Activated naive CD8-positive, alpha-beta T cell treated with anti-CD3 and anti-CD28 coated beads for 36 hours (primary cell): ENCODE measurements at regions not wholly inside any gene's neighbourhood (a gene's known extent, or its start where the extent isn't known, plus 50 kb on each side); places are given as distances from the start of the nearest gene placed in this dataset.
"Not testable (repeated sequence)": the region's sequence is repeated elsewhere in the genome, so short reads cannot be mapped to it uniquely, and the experiment has no call there.

Experiments
- DNase-seq: peaks from one replicate; pipeline ENCODE4 v3.0.0; 2021
- H3K27ac Mint-ChIP-seq: one replicate; pipeline ENCODE4 v1.8.0; 2022; ENCODE audit warnings: mild to moderate bottlenecking, moderate library complexity, mixed read lengths
- H3K27me3 Mint-ChIP-seq: one replicate; pipeline ENCODE4 v1.8.0; 2022; ENCODE audit warnings: mild to moderate bottlenecking, mixed read lengths
- H3K36me3 Mint-ChIP-seq: one replicate; pipeline ENCODE4 v1.8.0; 2021; ENCODE audit warnings: mild to moderate bottlenecking, mixed read lengths
- H3K4me1 Mint-ChIP-seq: one replicate; pipeline ENCODE4 v1.8.0; 2021; ENCODE audit warnings: mixed read lengths
- H3K4me3 Mint-ChIP-seq: one replicate; pipeline ENCODE4 v1.8.0; 2022; ENCODE audit warnings: mild to moderate bottlenecking, moderate library complexity, mixed read lengths
- H3K9me3 Mint-ChIP-seq: one replicate; pipeline ENCODE4 v1.8.0; 2022; ENCODE audit warnings: mixed read lengths

GRCh38 chr16:63760246-63760645 lies 1361.6 kb downstream of the CDH11 start:
- DNase-seq, H3K4me3 Mint-ChIP-seq, H3K4me1 Mint-ChIP-seq, H3K27me3 Mint-ChIP-seq, H3K36me3 Mint-ChIP-seq, H3K27ac Mint-ChIP-seq: not testable (repeated sequence)
- H3K9me3 Mint-ChIP-seq: peaks cover 24% of the 10 kb centered on the region

DNA sequence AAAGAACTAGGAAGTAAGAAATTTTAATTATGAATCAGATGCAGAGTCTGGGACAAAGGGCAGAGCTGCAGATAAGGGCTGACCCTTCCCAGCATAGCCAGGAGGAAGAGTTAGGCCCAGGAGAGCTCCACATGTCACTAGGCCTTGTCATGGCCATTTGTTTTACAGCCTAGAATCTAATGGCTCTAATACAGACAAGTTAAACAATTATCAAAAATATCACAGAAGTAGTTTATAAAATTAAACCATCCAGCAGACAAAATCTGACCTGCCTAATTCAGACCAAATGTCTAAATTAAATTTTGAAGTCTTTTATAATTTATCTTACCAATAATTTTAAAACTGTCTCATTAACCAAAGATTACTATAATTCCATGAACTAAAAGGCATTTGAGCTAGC lies 1369.5 kb downstream of the CDH11 start:
- Mint-ChIP-seq H3K36me3 (no peaks in the 10 kb centered on the region), H3K4me1 (no peaks in the 10 kb centered on the region)

GRCh38 chr16:63749276-63749675 lies 1372.6 kb downstream of the CDH11 start:
- DNase-seq: no peak
- Mint-ChIP-seq H3K27me3 (no peaks in the 10 kb centered on the region), H3K4me1 (no peaks in the 10 kb centered on the region), H3K4me3 (no peak overlapping the region), H3K27ac (no peak overlapping the region), H3K36me3 (no peaks in the 10 kb centered on the region), H3K9me3 (peaks cover 15% of the 10 kb centered on the region)

More for the DNA sequence above, 1369.5 kb downstream of the CDH11 start:
- Mint-ChIP-seq H3K4me3 (no peak overlapping the region), H3K27me3 (no peaks in the 10 kb centered on the region), H3K27ac (no peak overlapping the region), H3K9me3 (peaks cover 19% of the 10 kb centered on the region)
- no peak for DNase-seq

GRCh38 chr16:63745456-63745855 lies 1376.4 kb downstream of the CDH11 start:
- no peak overlapping the region for H3K27ac Mint-ChIP-seq
- H3K27me3 Mint-ChIP-seq: no peaks in the 10 kb centered on the region
- H3K4me3 Mint-ChIP-seq: no peak overlapping the region
- H3K4me1 Mint-ChIP-seq: no peaks in the 10 kb centered on the region
- peaks cover 17% of the 10 kb centered on the region for H3K9me3 Mint-ChIP-seq
- no peak for DNase-seq
- no peaks in the 10 kb centered on the region for H3K36me3 Mint-ChIP-seq

GRCh38 chr16:63744077-63744874 lies 1377.6 kb downstream of the CDH11 start:
- DNase-seq: no peak
- no peaks in the 10 kb centered on the region for H3K36me3 Mint-ChIP-seq
- no peaks in the 10 kb centered on the region for H3K4me1 Mint-ChIP-seq
- H3K27ac Mint-ChIP-seq: no peak overlapping the region
- H3K4me3 Mint-ChIP-seq: no peak overlapping the region
- no peaks in the 10 kb centered on the region for H3K27me3 Mint-ChIP-seq
- peaks cover 18% of the 10 kb centered on the region for H3K9me3 Mint-ChIP-seq

DNA sequence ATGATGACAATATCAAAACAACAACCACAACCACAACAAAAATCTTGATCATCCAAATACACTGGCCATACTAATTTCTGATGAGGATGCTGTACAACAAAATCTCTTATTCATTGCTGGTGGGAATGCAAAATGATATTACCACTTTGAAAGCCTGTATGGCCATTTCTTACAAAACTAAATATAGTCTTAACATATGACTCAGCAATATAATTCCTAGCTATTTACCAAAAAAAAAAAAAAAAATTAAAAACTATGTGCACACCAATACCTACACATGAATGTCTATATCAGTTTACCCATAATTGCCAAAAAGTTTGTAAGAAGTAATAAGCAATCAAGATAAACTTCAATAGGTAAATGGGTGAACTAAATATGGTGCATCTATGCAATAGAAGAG lies 1379.7 kb downstream of the CDH11 start:
- Mint-ChIP-seq H3K4me3 (no peak overlapping the region), H3K4me1 (no peaks in the 10 kb centered on the region), H3K27ac (no peak overlapping the region), H3K36me3 (no peaks in the 10 kb centered on the region), H3K27me3 (no peaks in the 10 kb centered on the region), H3K9me3 (peaks cover 16% of the 10 kb centered on the region)
- DNase-seq: no peak

GRCh38 chr16:63737633-63738032 lies 1384.2 kb downstream of the CDH11 start:
- no peak overlapping the region for H3K4me3 Mint-ChIP-seq
- no peaks in the 10 kb centered on the region for H3K27me3 Mint-ChIP-seq
- H3K36me3 Mint-ChIP-seq: no peaks in the 10 kb centered on the region
- no peaks in the 10 kb centered on the region for H3K4me1 Mint-ChIP-seq
- H3K9me3 Mint-ChIP-seq: peaks cover 11% of the 10 kb centered on the region
- H3K27ac Mint-ChIP-seq: no peak overlapping the region
- no peak for DNase-seq

- Mint-ChIP-seq H3K36me3 (no peaks in the 10 kb centered on the region), H3K9me3 (peaks cover 8% of the 10 kb centered on the region), H3K4me3 (no peak overlapping the region), H3K4me1 (no peaks in the 10 kb centered on the region), H3K27me3 (no peaks in the 10 kb centered on the region), H3K27ac (no peak overlapping the region)
- DNase-seq: no peak
Measured at GRCh38 chr16:63735456-63735855, 1386.4 kb downstream of the CDH11 start.

GRCh38 chr16:63720848-63721247 lies 1401.0 kb downstream of the CDH11 start:
- Mint-ChIP-seq H3K27ac (no peak overlapping the region), H3K4me3 (no peak overlapping the region), H3K9me3 (peaks cover 7% of the 10 kb centered on the region), H3K36me3 (no peaks in the 10 kb centered on the region), H3K4me1 (no peaks in the 10 kb centered on the region), H3K27me3 (no peaks in the 10 kb centered on the region)
- DNase-seq: no peak

DNA sequence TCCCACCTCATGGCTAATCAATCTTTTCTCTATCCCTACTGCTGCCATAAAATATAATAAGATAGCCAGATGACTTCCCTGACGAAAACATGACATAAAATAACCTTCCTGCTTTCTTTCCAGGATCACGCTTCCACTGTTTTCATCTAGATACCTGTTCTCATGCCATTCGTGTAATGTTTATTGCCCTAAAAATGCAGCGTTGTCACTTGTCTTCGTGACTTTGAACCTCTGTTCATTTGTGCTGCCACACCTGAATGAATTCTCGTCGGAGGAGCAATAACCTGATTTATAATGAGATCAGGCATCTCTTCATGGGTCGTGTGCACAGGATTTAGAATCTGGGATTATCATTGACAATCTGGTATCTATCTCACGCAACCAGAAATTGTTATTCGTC lies 1401.9 kb downstream of the CDH11 start:
- Mint-ChIP-seq H3K4me3 (no peak overlapping the region), H3K9me3 (peaks cover 5% of the 10 kb centered on the region), H3K36me3 (no peaks in the 10 kb centered on the region), H3K27ac (no peak overlapping the region), H3K4me1 (no peaks in the 10 kb centered on the region), H3K27me3 (no peaks in the 10 kb centered on the region)
- DNase-seq: no peak

DNA sequence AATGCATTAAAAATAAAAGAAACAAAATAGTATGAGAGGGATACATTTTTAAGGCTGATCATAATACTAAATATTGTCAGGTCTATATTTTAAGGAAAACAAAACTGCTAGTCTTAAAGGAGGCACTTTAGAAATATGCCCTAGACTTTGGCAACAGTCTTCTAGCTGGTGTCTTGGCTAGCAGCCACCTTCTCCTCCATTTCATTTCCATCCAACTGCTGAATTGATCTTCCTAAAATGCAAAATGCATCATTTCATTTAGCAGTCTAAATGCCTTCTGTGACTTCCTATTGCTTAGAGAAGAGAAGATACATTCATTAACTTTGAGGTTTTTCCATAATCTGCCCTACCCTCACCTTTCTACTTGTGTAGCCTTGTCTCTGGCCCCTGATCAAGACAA lies 1404.1 kb downstream of the CDH11 start:
- Mint-ChIP-seq H3K27me3 (no peaks in the 10 kb centered on the region), H3K9me3 (peaks cover 5% of the 10 kb centered on the region), H3K36me3 (no peaks in the 10 kb centered on the region), H3K4me1 (no peaks in the 10 kb centered on the region), H3K4me3 (no peak overlapping the region), H3K27ac (no peak overlapping the region)
- no peak for DNase-seq

DNA sequence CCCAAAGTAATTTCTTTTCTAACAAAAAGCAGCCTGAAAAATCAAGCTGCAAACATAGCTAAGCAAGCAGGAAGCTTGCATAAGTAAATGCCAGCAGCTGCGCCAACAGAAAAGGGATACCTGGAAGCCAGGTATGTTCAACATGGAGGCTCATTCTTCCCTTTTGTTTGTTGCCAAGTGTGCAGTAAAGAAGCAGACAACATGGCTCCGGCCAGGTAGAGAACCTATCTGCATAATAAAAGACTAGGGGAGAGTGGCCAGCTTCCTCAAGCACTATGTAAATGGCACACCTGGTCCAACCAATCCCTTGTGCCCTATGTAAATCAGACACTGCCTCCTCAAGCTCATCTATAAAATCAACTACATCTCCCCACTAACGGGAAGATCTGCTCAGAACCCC lies 1407.0 kb downstream of the CDH11 start:
- no peak for DNase-seq
- H3K36me3 Mint-ChIP-seq: no peaks in the 10 kb centered on the region
- H3K27me3 Mint-ChIP-seq: no peaks in the 10 kb centered on the region
- H3K9me3 Mint-ChIP-seq: peaks cover 6% of the 10 kb centered on the region
- H3K4me1 Mint-ChIP-seq: no peaks in the 10 kb centered on the region
- no peak overlapping the region for H3K27ac Mint-ChIP-seq
- H3K4me3 Mint-ChIP-seq: no peak overlapping the region

DNA sequence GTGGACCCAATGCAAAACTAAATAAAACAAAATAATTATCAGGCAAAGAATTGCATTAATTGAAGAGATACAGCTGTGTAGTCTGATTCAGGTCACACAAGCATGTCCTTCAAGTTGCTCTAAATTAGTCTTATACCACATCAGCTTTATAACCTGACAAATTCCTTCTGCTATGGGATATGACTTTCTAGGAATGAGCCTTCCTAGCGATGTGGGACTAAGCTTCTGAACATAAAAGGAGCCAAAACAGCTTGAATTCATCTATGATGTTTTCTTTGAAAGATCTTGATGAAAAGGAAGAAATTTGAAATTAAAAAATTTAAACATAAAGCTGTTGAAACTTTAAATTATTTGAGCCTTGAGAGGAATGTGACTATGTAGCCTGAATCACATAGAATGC lies 1409.1 kb downstream of the CDH11 start:
- no peaks in the 10 kb centered on the region for H3K36me3 Mint-ChIP-seq
- H3K4me3 Mint-ChIP-seq: no peak overlapping the region
- no peaks in the 10 kb centered on the region for H3K4me1 Mint-ChIP-seq
- no peak for DNase-seq
- peaks cover 6% of the 10 kb centered on the region for H3K9me3 Mint-ChIP-seq
- H3K27me3 Mint-ChIP-seq: no peaks in the 10 kb centered on the region
- H3K27ac Mint-ChIP-seq: no peak overlapping the region

DNA sequence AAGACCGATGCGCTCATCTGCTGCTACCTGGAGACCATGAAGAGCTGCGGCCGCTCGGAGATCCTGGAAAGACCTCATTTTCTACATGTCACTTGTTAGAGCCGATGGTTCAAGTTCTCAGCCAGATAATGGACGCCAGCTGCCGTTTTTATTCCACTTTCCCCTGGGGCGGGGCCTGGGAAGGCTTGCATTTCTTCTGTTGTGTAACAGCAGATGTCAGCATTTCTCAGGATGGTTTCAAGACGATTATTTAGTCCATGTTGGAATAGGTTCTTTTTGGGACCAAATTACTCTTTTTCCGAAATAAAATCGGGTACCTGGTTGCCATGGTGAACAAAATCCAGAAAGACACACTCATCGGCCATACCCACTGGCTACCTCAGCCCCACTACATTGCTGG lies 1418.3 kb downstream of the CDH11 start:
- no peak overlapping the region for H3K27ac Mint-ChIP-seq
- H3K4me1 Mint-ChIP-seq: no peaks in the 10 kb centered on the region

GRCh38 chr16:63702981-63703590 lies 1418.8 kb downstream of the CDH11 start:
- no peaks in the 10 kb centered on the region for H3K36me3 Mint-ChIP-seq

More for the DNA sequence above, 1418.3 kb downstream of the CDH11 start:
- peaks cover 2% of the 10 kb centered on the region for H3K9me3 Mint-ChIP-seq
- DNase-seq: no peak
- H3K27me3 Mint-ChIP-seq: no peaks in the 10 kb centered on the region
- no peak overlapping the region for H3K4me3 Mint-ChIP-seq
- H3K36me3 Mint-ChIP-seq: no peaks in the 10 kb centered on the region

DNA sequence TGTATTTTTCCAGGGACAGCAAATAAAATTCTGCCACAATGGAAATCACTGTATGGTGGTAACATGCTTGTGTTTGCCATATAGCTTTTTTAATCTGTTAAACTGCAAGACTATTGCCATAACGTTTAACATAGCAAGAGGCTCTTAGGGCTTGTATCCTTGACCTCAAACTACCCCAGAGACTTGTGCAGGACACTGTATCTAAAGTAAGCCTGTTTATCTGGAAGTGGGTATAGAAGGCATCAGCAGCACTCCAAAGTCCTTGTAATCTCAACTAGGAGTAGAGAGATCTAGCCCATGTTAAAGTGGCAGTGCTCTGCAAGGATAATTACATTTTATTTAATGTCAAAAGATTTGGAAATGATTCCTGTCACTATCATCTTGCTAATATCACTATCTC lies 1424.1 kb downstream of the CDH11 start:
- Mint-ChIP-seq H3K27ac (no peak overlapping the region), H3K4me3 (no peak overlapping the region), H3K27me3 (no peaks in the 10 kb centered on the region), H3K36me3 (no peaks in the 10 kb centered on the region), H3K9me3 (peaks cover 4% of the 10 kb centered on the region), H3K4me1 (no peaks in the 10 kb centered on the region)
- DNase-seq: no peak

More at GRCh38 chr16:63702981-63703590, 1418.8 kb downstream of the CDH11 start:
- H3K4me1 Mint-ChIP-seq: no peaks in the 10 kb centered on the region
- H3K27ac Mint-ChIP-seq: no peak overlapping the region
- H3K4me3 Mint-ChIP-seq: no peak overlapping the region
- H3K9me3 Mint-ChIP-seq: peaks cover 2% of the 10 kb centered on the region
- H3K27me3 Mint-ChIP-seq: no peaks in the 10 kb centered on the region
- no peak for DNase-seq
